Parathyroid adenoma (tissue), 2 donors: ENCODE measurements at regions not wholly inside any gene's neighbourhood (a gene's known extent, or its start where the extent isn't known, plus 50 kb on each side); places are given as distances from the start of the nearest gene placed in this dataset.

Experiments used
- H2AFZ ChIP-seq: fragments of 300-600 bp; sonication (generic); one replicate; pipeline ENCODE4 v1.7.0; 2017; ENCODE audit warnings: antibody characterized with exemption, mild to moderate bottlenecking
- H3K27ac ChIP-seq: fragments of 300-600 bp; sonication (generic); one replicate; pipeline ENCODE4 v1.7.0; 2017
- H3K27me3 ChIP-seq: fragments of 300-600 bp; sonication (generic); one replicate; pipeline ENCODE4 v1.7.0; 2017; ENCODE audit warnings: low read length; ENCODE audit not compliant: control insufficient read depth, insufficient read depth
- H3K36me3 ChIP-seq: fragments of 300-600 bp; sonication (generic); one replicate; pipeline ENCODE4 v1.7.0; 2017; ENCODE audit warnings: low read length; ENCODE audit not compliant: control insufficient read depth, insufficient read depth
- H3K4me1 ChIP-seq: fragments of 300-600 bp; sonication (generic); one replicate; pipeline ENCODE4 v1.7.0; 2017; ENCODE audit warnings: control low read depth
- H3K4me2 ChIP-seq: fragments of 300-600 bp; sonication (generic); one replicate; pipeline ENCODE4 v1.7.0; 2017; ENCODE audit warnings: low read length
- H3K4me3 ChIP-seq: fragments of 300-600 bp; sonication (generic); one replicate; pipeline ENCODE4 v1.7.0; 2017; ENCODE audit warnings: low read depth, low read length
- H3K79me2 ChIP-seq: fragments of 300-600 bp; sonication (generic); one replicate; pipeline ENCODE4 v1.7.0; 2017; ENCODE audit warnings: control low read depth
- H3K9ac ChIP-seq: fragments of 300-600 bp; sonication (generic); one replicate; pipeline ENCODE4 v1.7.0; 2017; ENCODE audit warnings: mild to moderate bottlenecking
- H3K9me3 ChIP-seq: fragments of 300-600 bp; sonication (generic); one replicate; pipeline ENCODE4 v1.7.0; 2017; ENCODE audit warnings: low read length; ENCODE audit not compliant: control insufficient read depth
- CTCF ChIP-seq: fragments of 300-600 bp; sonication (generic); IDR thresholded peaks from one replicate; pipeline ENCODE4 v1.7.0; 2017; ENCODE audit warnings: antibody characterized with exemption, mild to moderate bottlenecking
- donor health status: primary hyperparathyroidism.

DNA sequence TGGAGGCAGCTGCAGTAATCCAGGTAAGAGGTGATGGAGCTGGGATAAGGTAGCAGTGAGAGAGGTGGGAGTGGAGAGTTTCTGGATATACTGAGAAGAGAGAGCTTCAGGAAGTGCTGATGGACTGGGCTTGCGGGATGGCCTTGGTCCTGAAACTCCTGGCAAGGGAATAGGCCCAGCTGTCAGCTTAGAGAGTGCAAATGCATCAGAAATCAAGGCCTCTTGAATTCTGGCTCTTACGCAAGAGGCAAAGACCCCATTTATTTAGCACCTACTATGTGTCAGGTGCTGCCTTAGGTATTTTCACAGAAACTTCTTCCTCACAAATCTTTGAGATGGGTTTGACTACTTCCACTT is 227.2 kb upstream of the MAP3K1 start:
- TF ChIP-seq CTCF: no peak
- no peak overlapping the region for H3K4me3 ChIP-seq
- no peak overlapping the region for H3K4me2 ChIP-seq
- H3K9ac ChIP-seq: no peak overlapping the region
- no peaks in the 10 kb centered on the region for H3K36me3 ChIP-seq
- H2AFZ ChIP-seq: no peak overlapping the region
- H3K79me2 ChIP-seq: no peaks in the 10 kb centered on the region
- no peaks in the 10 kb centered on the region for H3K27me3 ChIP-seq
- H3K9me3 ChIP-seq: no peaks in the 10 kb centered on the region
- no peak overlapping the region for H3K27ac ChIP-seq
- H3K4me1 ChIP-seq: no peaks in the 10 kb centered on the region

- H3K27me3 ChIP-seq: no peaks in the 10 kb centered on the region
- H3K4me1 ChIP-seq: no peaks in the 10 kb centered on the region
- no peak overlapping the region for H2AFZ ChIP-seq
- no peaks in the 10 kb centered on the region for H3K79me2 ChIP-seq
- no peak overlapping the region for H3K4me3 ChIP-seq
- no peak overlapping the region for H3K4me2 ChIP-seq
- no peak overlapping the region for H3K27ac ChIP-seq
- H3K9ac ChIP-seq: no peak overlapping the region
- no peaks in the 10 kb centered on the region for H3K9me3 ChIP-seq
- TF ChIP-seq CTCF: no peak
- no peaks in the 10 kb centered on the region for H3K36me3 ChIP-seq
Observed at GRCh38 chr5:56587381-56588130, 227.8 kb upstream of the MAP3K1 start.

DNA sequence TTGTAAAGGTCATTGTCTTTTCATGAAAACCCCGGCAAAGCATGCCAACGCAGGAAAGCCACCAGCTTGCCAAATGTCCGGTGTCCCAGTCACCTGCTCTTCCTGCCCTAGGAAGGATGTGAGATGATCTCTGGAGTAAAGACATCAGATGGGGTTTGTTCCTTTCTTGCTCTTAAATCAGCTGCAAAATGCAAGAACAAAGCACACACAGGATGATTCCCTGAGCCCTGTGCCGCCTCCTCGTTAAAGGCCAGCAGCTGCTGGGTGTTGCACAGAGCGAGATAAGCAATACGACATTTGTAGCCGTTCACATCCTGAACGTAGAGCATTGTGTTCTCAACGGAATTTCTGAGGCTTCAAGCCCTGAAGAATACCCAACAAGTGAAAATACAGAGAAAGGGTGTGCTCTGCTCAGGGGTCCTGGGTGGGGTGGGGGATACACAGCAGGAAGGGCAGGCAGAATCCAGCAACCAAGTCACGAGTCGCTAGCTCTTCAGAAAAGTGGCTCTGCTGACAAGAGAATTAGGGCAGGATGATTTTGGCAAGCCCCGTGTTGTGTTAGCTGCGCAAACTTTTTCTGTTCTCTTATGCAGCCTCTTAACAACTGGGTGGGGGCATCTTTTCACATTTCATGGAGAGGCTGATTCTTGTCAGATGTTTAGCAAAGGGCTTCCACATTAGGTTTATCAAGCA is 229.2 kb upstream of the MAP3K1 start:
- Histone ChIP-seq H3K9me3 (no peaks in the 10 kb centered on the region), H2AFZ (peak overlapping the region; percentile 51), H3K27me3 (no peaks in the 10 kb centered on the region), H3K4me1 (no peaks in the 10 kb centered on the region), H3K36me3 (no peaks in the 10 kb centered on the region), H3K4me3 (no peak overlapping the region), H3K27ac (no peak overlapping the region), H3K9ac (no peak overlapping the region), H3K79me2 (no peaks in the 10 kb centered on the region), H3K4me2 (peak overlapping the region; percentile 22)
- TF ChIP-seq CTCF: no peak

DNA sequence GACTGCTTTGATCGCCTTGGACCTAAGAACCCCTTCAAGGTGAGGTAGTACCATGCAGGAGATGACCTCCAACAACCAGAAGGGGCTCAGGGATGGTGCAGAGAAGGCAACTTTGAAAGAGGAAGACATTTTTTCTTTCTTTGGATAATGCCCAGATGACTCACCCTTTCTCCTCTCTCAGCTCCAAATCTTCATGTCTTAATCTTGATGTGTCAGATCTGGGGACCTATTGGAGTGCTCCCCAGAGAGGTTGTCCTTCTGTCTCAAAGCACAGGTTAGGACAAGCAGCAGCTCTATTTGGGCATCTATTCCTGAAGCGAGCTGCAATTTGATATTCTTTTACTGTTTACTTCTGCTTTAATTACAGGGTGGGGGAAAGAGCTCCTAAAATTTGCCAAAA is 229.9 kb upstream of the MAP3K1 start:
- H3K27me3 ChIP-seq: no peaks in the 10 kb centered on the region
- H3K79me2 ChIP-seq: no peaks in the 10 kb centered on the region
- no peak for TF ChIP-seq CTCF
- H3K9me3 ChIP-seq: no peaks in the 10 kb centered on the region
- no peak overlapping the region for H3K4me2 ChIP-seq
- H3K9ac ChIP-seq: no peak overlapping the region
- H3K36me3 ChIP-seq: no peaks in the 10 kb centered on the region
- no peak overlapping the region for H3K4me3 ChIP-seq
- no peak overlapping the region for H3K27ac ChIP-seq
- H3K4me1 ChIP-seq: no peaks in the 10 kb centered on the region
- no peak overlapping the region for H2AFZ ChIP-seq

DNA sequence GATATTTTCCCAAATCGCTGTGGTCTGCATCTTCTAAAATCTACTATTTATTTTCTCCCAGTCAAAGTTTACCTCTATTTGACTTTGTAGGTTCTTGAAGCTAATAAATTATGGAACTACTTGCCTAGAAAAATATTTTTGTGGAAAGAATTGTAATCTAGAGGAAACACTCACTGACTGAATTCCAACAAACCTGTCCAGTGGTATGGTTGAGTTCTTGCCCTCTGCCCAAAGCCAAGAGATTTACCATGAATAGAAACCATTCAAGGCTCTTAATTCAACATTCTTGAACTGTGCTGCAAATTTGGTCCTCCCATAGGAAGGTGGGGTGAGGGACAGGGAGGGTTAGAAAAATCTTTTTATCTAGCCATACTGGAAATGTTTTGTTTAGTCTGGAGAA is 233.9 kb upstream of the MAP3K1 start:
- Histone ChIP-seq H3K9ac (no peak overlapping the region), H3K27ac (no peak overlapping the region)
- TF ChIP-seq CTCF: no peak

More for the DNA sequence above, 233.9 kb upstream of the MAP3K1 start:
- H3K36me3 ChIP-seq: no peaks in the 10 kb centered on the region
- no peak overlapping the region for H2AFZ ChIP-seq
- no peaks in the 10 kb centered on the region for H3K4me1 ChIP-seq
- H3K4me3 ChIP-seq: no peak overlapping the region
- H3K79me2 ChIP-seq: no peaks in the 10 kb centered on the region
- no peaks in the 10 kb centered on the region for H3K27me3 ChIP-seq
- H3K9me3 ChIP-seq: no peaks in the 10 kb centered on the region
- no peak overlapping the region for H3K4me2 ChIP-seq
